Mammary epithelial cell (primary cell): ENCODE measurements at regions not wholly inside any gene's neighbourhood (a gene's known extent, or its start where the extent isn't known, plus 50 kb on each side); places are given as distances from the start of the nearest gene placed in this dataset.

ENCODE experiments used
- CTCF ChIP-seq, 2 donors: IDR thresholded peaks in 1 of 2; conservative IDR thresholded peaks in 1 of 2; 2 replicates each; pipeline ENCODE4 v1.5.1; 2011 to 2012; ENCODE audit warnings: inconsistent platforms in 2 of 2, low read length in 2 of 2, mild to moderate bottlenecking in 2 of 2, control low read depth in 1 of 2, low read depth in 1 of 2; ENCODE audit not compliant: insufficient read depth in 1 of 2; ENCODE audit errors: extremely low read depth in 1 of 2
- EZH2 ChIP-seq: IDR thresholded peaks from 2 replicates; pipeline ENCODE4 v1.6.1; 2012; ENCODE audit warnings: low read length, inconsistent platforms, borderline replicate concordance

DNA sequence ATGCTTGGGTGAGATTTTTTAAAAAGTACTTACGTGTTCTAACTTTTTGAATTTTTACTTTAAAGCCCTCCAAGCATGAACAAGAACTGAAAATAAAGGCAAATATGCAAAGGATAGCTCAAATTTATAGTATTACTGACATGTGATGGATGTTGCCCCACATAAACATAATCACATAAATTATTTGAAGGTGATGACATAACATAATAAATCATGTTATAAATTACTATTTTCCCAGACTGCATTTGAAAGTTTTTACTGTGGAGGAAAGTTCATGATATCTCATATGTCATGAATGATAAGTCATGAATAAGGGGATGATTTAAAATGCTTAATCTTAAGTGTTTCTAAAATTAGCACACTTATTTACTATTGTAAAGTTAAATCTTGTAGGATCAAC lies 705.7 kb upstream of the SLITRK1 start:
- TF ChIP-seq CTCF (conservative IDR thresholded peaks at IDR 0.05 in 1 of 2, IDR thresholded peaks at IDR 0.05 in 1 of 2; ENCODE audit: extremely low read depth in 1 of 2, insufficient read depth in 1 of 2, low read depth in 1 of 2, low read length in 2 of 2) (no peak), EZH2 (no peak)
